ENCODE measurements at regions not wholly inside any gene's neighbourhood (a gene's known extent, or its start where the extent isn't known, plus 50 kb on each side); places are given as distances from the start of the nearest gene placed in this dataset.

DNA sequence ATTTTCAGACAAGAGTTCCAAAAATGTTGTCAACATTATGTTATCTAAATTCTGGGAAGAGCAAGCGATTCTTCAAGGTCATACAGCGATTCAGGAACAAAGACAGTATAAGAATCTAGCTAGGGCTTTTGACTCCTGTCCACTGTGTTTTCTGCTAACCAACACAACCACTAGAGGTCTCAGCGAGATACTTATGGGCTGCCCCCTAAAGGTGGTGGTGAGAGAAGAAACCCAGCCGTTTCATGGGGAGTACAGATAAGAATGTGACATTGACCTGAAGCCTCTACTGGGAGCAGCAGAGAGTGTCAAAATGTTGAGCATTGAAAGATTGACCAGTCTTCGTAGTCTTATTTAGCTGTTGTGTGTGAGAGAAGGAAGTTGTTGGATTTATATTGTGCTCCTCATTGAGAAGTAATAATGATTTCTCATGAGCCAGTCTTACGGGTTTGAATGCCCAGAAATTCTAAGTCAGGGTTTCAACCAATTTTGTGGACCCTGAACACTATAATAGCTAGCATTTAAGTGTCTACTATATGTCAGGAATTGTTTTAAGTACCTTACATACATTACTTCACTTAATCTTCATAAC is 168.3 kb downstream of the SPRY1 start:
- TF ChIP-seq, protein P1, sequence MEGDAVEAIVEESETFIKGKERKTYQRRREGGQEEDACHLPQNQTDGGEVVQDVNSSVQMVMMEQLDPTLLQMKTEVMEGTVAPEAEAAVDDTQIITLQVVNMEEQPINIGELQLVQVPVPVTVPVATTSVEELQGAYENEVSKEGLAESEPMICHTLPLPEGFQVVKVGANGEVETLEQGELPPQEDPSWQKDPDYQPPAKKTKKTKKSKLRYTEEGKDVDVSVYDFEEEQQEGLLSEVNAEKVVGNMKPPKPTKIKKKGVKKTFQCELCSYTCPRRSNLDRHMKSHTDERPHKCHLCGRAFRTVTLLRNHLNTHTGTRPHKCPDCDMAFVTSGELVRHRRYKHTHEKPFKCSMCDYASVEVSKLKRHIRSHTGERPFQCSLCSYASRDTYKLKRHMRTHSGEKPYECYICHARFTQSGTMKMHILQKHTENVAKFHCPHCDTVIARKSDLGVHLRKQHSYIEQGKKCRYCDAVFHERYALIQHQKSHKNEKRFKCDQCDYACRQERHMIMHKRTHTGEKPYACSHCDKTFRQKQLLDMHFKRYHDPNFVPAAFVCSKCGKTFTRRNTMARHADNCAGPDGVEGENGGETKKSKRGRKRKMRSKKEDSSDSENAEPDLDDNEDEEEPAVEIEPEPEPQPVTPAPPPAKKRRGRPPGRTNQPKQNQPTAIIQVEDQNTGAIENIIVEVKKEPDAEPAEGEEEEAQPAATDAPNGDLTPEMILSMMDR (IDR thresholded peaks at IDR 0.05; ENCODE audit: poor library complexity, severe bottlenecking), result peak; percentile 14
- no peak for TF ChIP-seq EZH2 (IDR thresholded peaks at IDR 0.05; ENCODE audit: borderline replicate concordance, insufficient read depth, low read length, poor library complexity, severe bottlenecking)
- TF ChIP-seq TAF1 (IDR thresholded peaks at IDR 0.05; ENCODE audit: low read depth), result no peak
- no peak for TF ChIP-seq RAD21 (conservative IDR thresholded peaks at IDR 0.05)
- TF ChIP-seq POLR2AphosphoS5 (IDR thresholded peaks at IDR 0.05), result no peak
- no peak for TF ChIP-seq REST (IDR thresholded peaks at IDR 0.05; ENCODE audit: borderline replicate concordance)
- TF ChIP-seq SMC3 (conservative IDR thresholded peaks at IDR 0.05; ENCODE audit: poor library complexity), result no peak

All from neural cell (in vitro differentiated cells).